Gastroesophageal sphincter (tissue), 4 donors: ENCODE measurements at regions not wholly inside any gene's neighbourhood (a gene's known extent, or its start where the extent isn't known, plus 50 kb on each side); places are given as distances from the start of the nearest gene placed in this dataset.

ENCODE experiments used
- ATAC-seq: fragments of 150-250 bp; one replicate; pipeline ENCODE4 v1.9.1; 2016; ENCODE audit warnings: mild to moderate bottlenecking, moderate library complexity
- H3K27ac ChIP-seq, 4 donors: fragments of 200-600 bp; sonication (generic) in 3 of 4; 1 replicate in 3 of 4; 2 replicates in 1 of 4; pipeline ENCODE4 v1.5.1; 2016 to 2019
- H3K27me3 ChIP-seq: fragments of 200-600 bp; sonication (generic); one replicate; pipeline ENCODE4 v1.5.1; 2019
- H3K36me3 ChIP-seq, 2 donors: fragments of 200-600 bp; sonication (generic); one replicate each; pipeline ENCODE4 v1.5.1; 2019; ENCODE audit warnings: control low read depth in 1 of 2
- H3K4me1 ChIP-seq, 3 donors: fragments of 200-600 bp; sonication (generic); 1 replicate in 2 of 3; 2 replicates in 1 of 3; pipeline ENCODE4 v1.5.1; 2016 to 2019; ENCODE audit warnings: control low read depth in 2 of 3
- H3K4me3 ChIP-seq, 2 donors: fragments of 200-600 bp; sonication (generic); one replicate each; pipeline ENCODE4 v1.5.1; 2019; ENCODE audit warnings: mild to moderate bottlenecking in 1 of 2, moderate library complexity in 1 of 2
- H3K9me3 ChIP-seq, 3 donors: fragments of 200-600 bp; sonication (generic); one replicate each; pipeline ENCODE4 v1.5.1; 2017 to 2019; ENCODE audit warnings: control low read depth in 2 of 3
- EP300 ChIP-seq: sonication (generic); formaldehyde crosslinking; IDR thresholded peaks from one replicate; pipeline ENCODE4 v1.6.1; 2017; ENCODE audit warnings: antibody characterized with exemption, mild to moderate bottlenecking
- POLR2A ChIP-seq, 2 donors: fragments of 450-650 bp; IDR thresholded peaks; one replicate each; pipeline ENCODE4 v1.6.1; 2017; ENCODE audit warnings: antibody characterized with exemption in 2 of 2, mild to moderate bottlenecking in 2 of 2, moderate library complexity in 1 of 2
- POLR2AphosphoS5 ChIP-seq: sonication (generic); formaldehyde crosslinking; IDR thresholded peaks from one replicate; pipeline ENCODE4 v1.6.1; 2017; ENCODE audit warnings: antibody characterized with exemption
- WGBS, 2 donors: methylation state at CpG; one replicate each; pipeline ENCODE4 v1.1.5; 2018; ENCODE audit warnings: low coverage in 1 of 2; 5-methylcytosine and 5-hydroxymethylcytosine counted together
- TF ChIP-seq, protein P1 (sequence below), 4 experiments: fragments of 200-600 bp in 2 of 4; fragments of 450-650 bp in 2 of 4; sonication (generic) in 1 of 4; IDR thresholded peaks; one replicate each; pipeline ENCODE4 v1.5.1; 2017 to 2019; ENCODE audit warnings: antibody characterized with exemption in 4 of 4, mild to moderate bottlenecking in 2 of 4, moderate library complexity in 2 of 4

- H3K4me3 ChIP-seq = no peak overlapping the region
- no peak for TF ChIP-seq POLR2A (IDR thresholded peaks at IDR 0.05)
- TF ChIP-seq, protein P1, sequence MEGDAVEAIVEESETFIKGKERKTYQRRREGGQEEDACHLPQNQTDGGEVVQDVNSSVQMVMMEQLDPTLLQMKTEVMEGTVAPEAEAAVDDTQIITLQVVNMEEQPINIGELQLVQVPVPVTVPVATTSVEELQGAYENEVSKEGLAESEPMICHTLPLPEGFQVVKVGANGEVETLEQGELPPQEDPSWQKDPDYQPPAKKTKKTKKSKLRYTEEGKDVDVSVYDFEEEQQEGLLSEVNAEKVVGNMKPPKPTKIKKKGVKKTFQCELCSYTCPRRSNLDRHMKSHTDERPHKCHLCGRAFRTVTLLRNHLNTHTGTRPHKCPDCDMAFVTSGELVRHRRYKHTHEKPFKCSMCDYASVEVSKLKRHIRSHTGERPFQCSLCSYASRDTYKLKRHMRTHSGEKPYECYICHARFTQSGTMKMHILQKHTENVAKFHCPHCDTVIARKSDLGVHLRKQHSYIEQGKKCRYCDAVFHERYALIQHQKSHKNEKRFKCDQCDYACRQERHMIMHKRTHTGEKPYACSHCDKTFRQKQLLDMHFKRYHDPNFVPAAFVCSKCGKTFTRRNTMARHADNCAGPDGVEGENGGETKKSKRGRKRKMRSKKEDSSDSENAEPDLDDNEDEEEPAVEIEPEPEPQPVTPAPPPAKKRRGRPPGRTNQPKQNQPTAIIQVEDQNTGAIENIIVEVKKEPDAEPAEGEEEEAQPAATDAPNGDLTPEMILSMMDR (IDR thresholded peaks at IDR 0.05) = no peak
- no peak for TF ChIP-seq EP300
- peaks cover 0 to 3% (median 2%) of the 10 kb centered on the region in 3 donors for H3K4me1 ChIP-seq
- no peak overlapping the region for H3K27ac ChIP-seq
- H3K27me3 ChIP-seq = peaks cover 78% of the 10 kb centered on the region
- WGBS, 2 donors = 87 to 89% methylated on average over 3 of the region's 37 CpGs
- H3K36me3 ChIP-seq = no peaks in the 10 kb centered on the region
- no peak for ATAC-seq
- no peaks in the 10 kb centered on the region for H3K9me3 ChIP-seq
Observed at GRCh38 chr22:49301398-49302149, 526.1 kb downstream of the BRD1 start.

GRCh38 chr22:49300951-49301397 is 526.7 kb downstream of the BRD1 start:
- Histone ChIP-seq H3K27me3 (peaks cover 72% of the 10 kb centered on the region), H3K36me3 (no peaks in the 10 kb centered on the region), H3K27ac (no peak overlapping the region), H3K4me1 (peaks cover 0 to 3% (median 2%) of the 10 kb centered on the region in 3 donors), H3K4me3 (no peak overlapping the region), H3K9me3 (no peaks in the 10 kb centered on the region)
- 83 to 84% methylated on average over 3 to 14 of the region's 15 CpGs for WGBS, 2 donors
- no peak for ATAC-seq
- TF ChIP-seq POLR2A (IDR thresholded peaks at IDR 0.05) (no peak), EP300 (no peak), POLR2AphosphoS5 (no peak)
- TF ChIP-seq, protein P1 (IDR thresholded peaks at IDR 0.05) = no peak

- Histone ChIP-seq H3K9me3 (no peaks in the 10 kb centered on the region), H3K27me3 (peaks cover 64% of the 10 kb centered on the region), H3K4me3 (no peak overlapping the region), H3K36me3 (no peaks in the 10 kb centered on the region), H3K27ac (no peak overlapping the region), H3K4me1 (peaks cover 0 to 3% (median 2%) of the 10 kb centered on the region in 3 donors)
- no peak for ATAC-seq
- TF ChIP-seq EP300 (no peak), POLR2AphosphoS5 (no peak), POLR2A (IDR thresholded peaks at IDR 0.05) (no peak)
- TF ChIP-seq, protein P1 (IDR thresholded peaks at IDR 0.05) = no peak
- no CpG with 5 or more reads among the region's 11 CpGs for WGBS, 2 donors
Observed at GRCh38 chr22:49300241-49300640, 527.4 kb downstream of the BRD1 start.

DNA sequence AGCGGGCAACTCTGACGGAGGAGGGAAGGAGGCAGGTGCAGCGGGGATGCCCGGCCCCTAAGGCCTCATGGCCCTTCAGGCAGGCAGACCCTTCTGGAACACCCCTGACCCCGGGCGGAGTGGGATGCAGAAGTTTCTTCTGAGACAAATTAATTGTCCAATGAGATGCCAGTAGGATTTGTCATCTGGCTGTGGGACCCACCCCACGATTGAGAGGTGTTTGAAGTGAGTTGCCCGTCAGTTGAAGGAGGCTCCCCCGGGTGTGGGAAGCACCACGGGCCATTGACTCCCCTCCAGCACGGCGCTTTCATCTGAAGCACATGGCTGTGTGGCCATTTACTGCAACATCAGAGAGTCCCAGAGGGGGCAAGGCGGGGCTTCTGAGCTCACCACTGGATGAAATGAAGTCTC is 527.8 kb downstream of the BRD1 start:
- Histone ChIP-seq H3K36me3 (no peaks in the 10 kb centered on the region), H3K4me3 (no peak overlapping the region), H3K27ac (no peak overlapping the region), H3K9me3 (peaks cover 0 to 2% (median 0%) of the 10 kb centered on the region in 3 donors), H3K4me1 (no peaks in the 10 kb centered on the region), H3K27me3 (peaks cover 60% of the 10 kb centered on the region)
- ATAC-seq = no peak
- TF ChIP-seq POLR2A (IDR thresholded peaks at IDR 0.05) (no peak), EP300 (no peak), POLR2AphosphoS5 (no peak)
- TF ChIP-seq, protein P1 (IDR thresholded peaks at IDR 0.05) = no peak
- WGBS, 2 donors = 69% methylated on average over 3 of the region's 13 CpGs; no CpG with 5 or more reads in 1 of the 2 donors
